ENCODE measurements at regions not wholly inside any gene's neighbourhood (a gene's known extent, or its start where the extent isn't known, plus 50 kb on each side); places are given as distances from the start of the nearest gene placed in this dataset.
A peak's percentile ranks its signal among the peaks of the same experiment; 100 is the strongest.

DNA sequence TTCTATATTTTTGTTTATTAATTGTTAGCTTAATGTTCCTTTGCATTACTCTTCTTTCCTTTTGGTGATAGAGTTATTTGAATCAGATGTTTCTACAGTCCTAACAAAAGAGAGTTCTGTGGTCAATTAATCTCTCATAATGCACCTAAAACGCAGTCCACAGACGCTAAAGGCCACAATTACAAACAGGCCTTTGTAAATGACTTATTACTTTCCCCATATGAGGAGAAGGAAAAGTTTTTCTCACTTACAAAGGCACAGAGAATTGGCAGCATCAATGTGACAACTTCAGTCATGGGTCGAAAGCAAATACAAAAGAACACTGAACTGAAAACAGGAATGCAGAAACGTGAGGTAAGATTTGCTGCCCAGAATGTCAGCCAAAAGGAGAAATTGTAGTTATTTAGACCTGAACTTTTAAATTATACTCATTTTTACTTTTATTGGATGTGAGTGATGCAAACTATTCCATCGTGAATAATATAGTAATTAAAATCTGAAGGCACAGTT, 142.0 kb upstream of the SYT10 start:
- Histone ChIP-seq H3K9me3 (no peaks in the 10 kb centered on the region), H3K79me2 (ENCODE audit: insufficient read depth) (no peaks in the 10 kb centered on the region), H4K20me1 (ENCODE audit: insufficient read depth) (no peaks in the 10 kb centered on the region), H3F3A (replicated peaks; ENCODE audit: insufficient read depth) (peaks cover 5% of the 10 kb centered on the region), H3K9ac (no peak overlapping the region), H3K4me1 (ENCODE audit: control insufficient read depth in 1 of 2, insufficient read depth in 2 of 2, low read depth in 1 of 2, low read length in 1 of 2) (0 out of 4 replicates have a peak, but pooled peaks cover 0 to under 1% of the 10 kb centered on the region in 2 experiments), H3K4me2 (peak overlapping the region; percentile 30; the same call in 1 of the 2 replicates), H3K36me3 (replicated peaks in 1 of 2; ENCODE audit: control insufficient read depth in 1 of 2, insufficient read depth in 2 of 2, low read length in 1 of 2) (no peaks in the 10 kb centered on the region), H3K4me3 (ENCODE audit: low read depth in 2 of 2, low read length in 1 of 2) (no peak overlapping the region), H3K27me3 (ENCODE audit: insufficient read depth) (no peaks in the 10 kb centered on the region), H2AFZ (ENCODE audit: low read depth) (peak overlapping the region; percentile 68), H3K9me2 (0 out of 2 replicates have a peak, but pooled peaks cover 4% of the 10 kb centered on the region), H3K27ac (ENCODE audit: low read depth in 2 of 2, low read length in 1 of 2) (no peak overlapping the region)
- 5% methylated on average over 5 of the region's 5 CpGs for WGBS (ENCODE audit: low lambda C conversion rate)
- ChIA-PET CTCF (no interaction called here), POLR2A (no interaction called here)
- DNase-seq, result no peak
- TF ChIP-seq, protein P1, sequence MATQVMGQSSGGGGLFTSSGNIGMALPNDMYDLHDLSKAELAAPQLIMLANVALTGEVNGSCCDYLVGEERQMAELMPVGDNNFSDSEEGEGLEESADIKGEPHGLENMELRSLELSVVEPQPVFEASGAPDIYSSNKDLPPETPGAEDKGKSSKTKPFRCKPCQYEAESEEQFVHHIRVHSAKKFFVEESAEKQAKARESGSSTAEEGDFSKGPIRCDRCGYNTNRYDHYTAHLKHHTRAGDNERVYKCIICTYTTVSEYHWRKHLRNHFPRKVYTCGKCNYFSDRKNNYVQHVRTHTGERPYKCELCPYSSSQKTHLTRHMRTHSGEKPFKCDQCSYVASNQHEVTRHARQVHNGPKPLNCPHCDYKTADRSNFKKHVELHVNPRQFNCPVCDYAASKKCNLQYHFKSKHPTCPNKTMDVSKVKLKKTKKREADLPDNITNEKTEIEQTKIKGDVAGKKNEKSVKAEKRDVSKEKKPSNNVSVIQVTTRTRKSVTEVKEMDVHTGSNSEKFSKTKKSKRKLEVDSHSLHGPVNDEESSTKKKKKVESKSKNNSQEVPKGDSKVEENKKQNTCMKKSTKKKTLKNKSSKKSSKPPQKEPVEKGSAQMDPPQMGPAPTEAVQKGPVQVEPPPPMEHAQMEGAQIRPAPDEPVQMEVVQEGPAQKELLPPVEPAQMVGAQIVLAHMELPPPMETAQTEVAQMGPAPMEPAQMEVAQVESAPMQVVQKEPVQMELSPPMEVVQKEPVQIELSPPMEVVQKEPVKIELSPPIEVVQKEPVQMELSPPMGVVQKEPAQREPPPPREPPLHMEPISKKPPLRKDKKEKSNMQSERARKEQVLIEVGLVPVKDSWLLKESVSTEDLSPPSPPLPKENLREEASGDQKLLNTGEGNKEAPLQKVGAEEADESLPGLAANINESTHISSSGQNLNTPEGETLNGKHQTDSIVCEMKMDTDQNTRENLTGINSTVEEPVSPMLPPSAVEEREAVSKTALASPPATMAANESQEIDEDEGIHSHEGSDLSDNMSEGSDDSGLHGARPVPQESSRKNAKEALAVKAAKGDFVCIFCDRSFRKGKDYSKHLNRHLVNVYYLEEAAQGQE (IDR thresholded peaks at IDR 0.05; ENCODE audit: low read depth, low read length), result no peak
- no peak for TF ChIP-seq IRF3 (IDR thresholded peaks at IDR 0.05; ENCODE audit: low read depth, low read length)
- no peak for TF ChIP-seq USF2 (IDR thresholded peaks at IDR 0.05; ENCODE audit: borderline replicate concordance, low read depth, low read length)
- no peak for TF ChIP-seq EP300 (IDR thresholded peaks at IDR 0.05; ENCODE audit: borderline replicate concordance in 1 of 2, low read depth in 1 of 2, low read length in 1 of 2)
- TF ChIP-seq SMC3 (IDR thresholded peaks at IDR 0.05; ENCODE audit: low read depth, low read length), result no peak
- TF ChIP-seq, protein P2, sequence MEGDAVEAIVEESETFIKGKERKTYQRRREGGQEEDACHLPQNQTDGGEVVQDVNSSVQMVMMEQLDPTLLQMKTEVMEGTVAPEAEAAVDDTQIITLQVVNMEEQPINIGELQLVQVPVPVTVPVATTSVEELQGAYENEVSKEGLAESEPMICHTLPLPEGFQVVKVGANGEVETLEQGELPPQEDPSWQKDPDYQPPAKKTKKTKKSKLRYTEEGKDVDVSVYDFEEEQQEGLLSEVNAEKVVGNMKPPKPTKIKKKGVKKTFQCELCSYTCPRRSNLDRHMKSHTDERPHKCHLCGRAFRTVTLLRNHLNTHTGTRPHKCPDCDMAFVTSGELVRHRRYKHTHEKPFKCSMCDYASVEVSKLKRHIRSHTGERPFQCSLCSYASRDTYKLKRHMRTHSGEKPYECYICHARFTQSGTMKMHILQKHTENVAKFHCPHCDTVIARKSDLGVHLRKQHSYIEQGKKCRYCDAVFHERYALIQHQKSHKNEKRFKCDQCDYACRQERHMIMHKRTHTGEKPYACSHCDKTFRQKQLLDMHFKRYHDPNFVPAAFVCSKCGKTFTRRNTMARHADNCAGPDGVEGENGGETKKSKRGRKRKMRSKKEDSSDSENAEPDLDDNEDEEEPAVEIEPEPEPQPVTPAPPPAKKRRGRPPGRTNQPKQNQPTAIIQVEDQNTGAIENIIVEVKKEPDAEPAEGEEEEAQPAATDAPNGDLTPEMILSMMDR (IDR thresholded peaks at IDR 0.05), result no peak
- no peak for TF ChIP-seq FOXM1 (IDR thresholded peaks at IDR 0.05; ENCODE audit: low read depth)
- no peak for TF ChIP-seq NRF1 (IDR thresholded peaks at IDR 0.05; ENCODE audit: low read depth, low read length)
- TF ChIP-seq TCF12 (IDR thresholded peaks at IDR 0.05), result no peak
- no peak for TF ChIP-seq GABPA (IDR thresholded peaks at IDR 0.05; ENCODE audit: low read depth)
- TF ChIP-seq JUND (IDR thresholded peaks at IDR 0.05), result no peak
- no peak for TF ChIP-seq RCOR1 (IDR thresholded peaks at IDR 0.05; ENCODE audit: low read length)
- TF ChIP-seq, protein P3, sequence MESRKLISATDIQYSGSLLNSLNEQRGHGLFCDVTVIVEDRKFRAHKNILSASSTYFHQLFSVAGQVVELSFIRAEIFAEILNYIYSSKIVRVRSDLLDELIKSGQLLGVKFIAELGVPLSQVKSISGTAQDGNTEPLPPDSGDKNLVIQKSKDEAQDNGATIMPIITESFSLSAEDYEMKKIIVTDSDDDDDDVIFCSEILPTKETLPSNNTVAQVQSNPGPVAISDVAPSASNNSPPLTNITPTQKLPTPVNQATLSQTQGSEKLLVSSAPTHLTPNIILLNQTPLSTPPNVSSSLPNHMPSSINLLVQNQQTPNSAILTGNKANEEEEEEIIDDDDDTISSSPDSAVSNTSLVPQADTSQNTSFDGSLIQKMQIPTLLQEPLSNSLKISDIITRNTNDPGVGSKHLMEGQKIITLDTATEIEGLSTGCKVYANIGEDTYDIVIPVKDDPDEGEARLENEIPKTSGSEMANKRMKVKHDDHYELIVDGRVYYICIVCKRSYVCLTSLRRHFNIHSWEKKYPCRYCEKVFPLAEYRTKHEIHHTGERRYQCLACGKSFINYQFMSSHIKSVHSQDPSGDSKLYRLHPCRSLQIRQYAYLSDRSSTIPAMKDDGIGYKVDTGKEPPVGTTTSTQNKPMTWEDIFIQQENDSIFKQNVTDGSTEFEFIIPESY (IDR thresholded peaks at IDR 0.05; ENCODE audit: borderline replicate concordance, low read depth), result no peak
- TF ChIP-seq, protein P4, sequence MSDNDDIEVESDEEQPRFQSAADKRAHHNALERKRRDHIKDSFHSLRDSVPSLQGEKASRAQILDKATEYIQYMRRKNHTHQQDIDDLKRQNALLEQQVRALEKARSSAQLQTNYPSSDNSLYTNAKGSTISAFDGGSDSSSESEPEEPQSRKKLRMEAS (IDR thresholded peaks at IDR 0.05; ENCODE audit: low read depth), result no peak
- no peak for TF ChIP-seq FOXJ3 (CRISPR knock-in tag; IDR thresholded peaks at IDR 0.05)
- no peak for TF ChIP-seq MEF2A (IDR thresholded peaks at IDR 0.05; ENCODE audit: borderline replicate concordance, low read depth)
- no peak for TF ChIP-seq RFX5 (IDR thresholded peaks at IDR 0.05; ENCODE audit: low read length)
- no peak for TF ChIP-seq EZH2phosphoT487 (IDR thresholded peaks at IDR 0.05; ENCODE audit: borderline replicate concordance, low read depth)
- no peak for TF ChIP-seq TEAD4 (IDR thresholded peaks at IDR 0.05; ENCODE audit: borderline replicate concordance, insufficient read depth)
- TF ChIP-seq SIN3A (IDR thresholded peaks at IDR 0.05; ENCODE audit: borderline replicate concordance, low read depth, low read length), result no peak
